H9 (cell line): ENCODE measurements at regions not wholly inside any gene's neighbourhood (a gene's known extent, or its start where the extent isn't known, plus 50 kb on each side); places are given as distances from the start of the nearest gene placed in this dataset.

Experiments used
- DNase-seq: peaks from one replicate; pipeline ENCODE4 v3.0.0-alpha.2; 2017
- H2AFZ ChIP-seq: one replicate; pipeline ENCODE4 v1.6.1; 2013; ENCODE audit warnings: mild to moderate bottlenecking, low read length, control low read depth, moderate library complexity
- H2AK5ac ChIP-seq: 2 replicates; pipeline ENCODE4 v1.6.1; 2013; ENCODE audit warnings: low read length, control low read depth, mixed read lengths; ENCODE audit not compliant: insufficient read length
- H2BK120ac ChIP-seq: one replicate; pipeline ENCODE4 v1.6.1; 2013; ENCODE audit warnings: low read depth, mild to moderate bottlenecking, low read length, control low read depth, inconsistent platforms; ENCODE audit not compliant: poor library complexity, severe bottlenecking
- H2BK12ac ChIP-seq: 2 replicates; pipeline ENCODE4 v1.6.1; 2013; ENCODE audit warnings: low read length, control low read depth, mixed read lengths, low read depth; ENCODE audit not compliant: insufficient read length
- H2BK15ac ChIP-seq: 2 replicates; pipeline ENCODE4 v1.6.1; 2013; ENCODE audit warnings: low read depth, low read length, control low read depth
- H2BK20ac ChIP-seq: one replicate; pipeline ENCODE4 v1.6.1; 2013; ENCODE audit warnings: low read depth, mild to moderate bottlenecking, low read length, control low read depth, inconsistent platforms; ENCODE audit not compliant: poor library complexity, severe bottlenecking
- H2BK5ac ChIP-seq: 2 replicates; pipeline ENCODE4 v1.6.1; 2013; ENCODE audit warnings: low read length, control low read depth, mixed read lengths; ENCODE audit not compliant: insufficient read length
- H3K14ac ChIP-seq: 2 replicates; pipeline ENCODE4 v1.6.1; 2013; ENCODE audit warnings: low read length, control low read depth; ENCODE audit not compliant: insufficient read depth
- H3K18ac ChIP-seq: 2 replicates; pipeline ENCODE4 v1.6.1; 2013; ENCODE audit warnings: low read depth, mild to moderate bottlenecking, mixed read lengths, low read length, control low read depth; ENCODE audit not compliant: insufficient read length
- H3K23ac ChIP-seq: 2 replicates; pipeline ENCODE4 v1.6.1; 2013; ENCODE audit warnings: low read length, control low read depth, mixed read lengths, low read depth; ENCODE audit not compliant: insufficient read length
- H3K23me2 ChIP-seq: 2 replicates; pipeline ENCODE4 v1.6.1; 2013; ENCODE audit warnings: low read depth, mild to moderate bottlenecking, mixed read lengths, low read length, control low read depth; ENCODE audit not compliant: insufficient read length, poor library complexity, severe bottlenecking
- H3K27ac ChIP-seq: 2 replicates; pipeline ENCODE4 v1.5.1; 2013; ENCODE audit warnings: low read length, control low read depth, mixed read lengths, low read depth; ENCODE audit not compliant: insufficient read length
- H3K27me3 ChIP-seq: 2 replicates; pipeline ENCODE4 v1.6.1; 2013; ENCODE audit warnings: low read length, control low read depth, inconsistent platforms; ENCODE audit not compliant: insufficient read depth
- H3K4ac ChIP-seq: 2 replicates; pipeline ENCODE4 v1.6.1; 2013; ENCODE audit warnings: low read depth, mild to moderate bottlenecking, control low read depth, inconsistent platforms, low read length, moderate library complexity
- H3K4me1 ChIP-seq: 2 replicates; pipeline ENCODE4 v1.6.1; 2013; ENCODE audit warnings: low read length, control low read depth, inconsistent platforms; ENCODE audit not compliant: insufficient read depth
- H3K4me2 ChIP-seq: 2 replicates; pipeline ENCODE4 v1.6.1; 2013; ENCODE audit warnings: low read length, control low read depth, mixed read lengths; ENCODE audit not compliant: insufficient read length, insufficient read depth
- H3K56ac ChIP-seq: 2 replicates; pipeline ENCODE4 v1.6.1; 2013; ENCODE audit warnings: low read depth, mild to moderate bottlenecking, mixed read lengths, low read length, control low read depth; ENCODE audit not compliant: insufficient read length
- H3K79me1 ChIP-seq: 2 replicates; pipeline ENCODE4 v1.6.1; 2013; ENCODE audit warnings: low read depth, mild to moderate bottlenecking, moderate library complexity, low read length, control low read depth, inconsistent platforms; ENCODE audit not compliant: insufficient read depth, poor library complexity, severe bottlenecking
- H3K79me2 ChIP-seq: 2 replicates; pipeline ENCODE4 v1.6.1; 2013; ENCODE audit warnings: low read length, control low read depth, inconsistent platforms; ENCODE audit not compliant: insufficient read depth
- H3K9ac ChIP-seq: 2 replicates; pipeline ENCODE4 v1.6.1; 2013; ENCODE audit warnings: low read length, control low read depth, mixed read lengths; ENCODE audit not compliant: insufficient read length; ENCODE audit errors: extremely low read depth
- H3K9me3 ChIP-seq: one replicate; pipeline ENCODE4 v1.6.1; 2013; ENCODE audit warnings: low read depth, low read length, inconsistent platforms; ENCODE audit not compliant: control insufficient read depth
- H3T11ph ChIP-seq: one replicate; pipeline ENCODE4 v1.6.1; 2013; ENCODE audit warnings: mild to moderate bottlenecking, low read length, control low read depth, inconsistent platforms
- H4K20me1 ChIP-seq: one replicate; pipeline ENCODE4 v1.6.1; 2013; ENCODE audit not compliant: control insufficient read depth, insufficient read length, insufficient read depth
- H4K5ac ChIP-seq: 2 replicates; pipeline ENCODE4 v1.6.1; 2013; ENCODE audit warnings: low read depth, mild to moderate bottlenecking, mixed read lengths, low read length, control low read depth; ENCODE audit not compliant: insufficient read length
- H4K8ac ChIP-seq: replicated peaks from 2 replicates; pipeline ENCODE4 v1.6.1; 2013; ENCODE audit warnings: low read length, control low read depth, mixed read lengths, low read depth; ENCODE audit not compliant: insufficient read length
- H4K91ac ChIP-seq: 2 replicates; pipeline ENCODE4 v1.6.1; 2013; ENCODE audit warnings: low read depth, mild to moderate bottlenecking, moderate library complexity, mixed read lengths, low read length, control low read depth; ENCODE audit not compliant: insufficient read length
- H3K27ac Mint-ChIP-seq, 3 experiments: 2 replicates in 2 of 3; 3 replicates in 1 of 3; pipeline ENCODE4 v1.8.0; 2020 to 2021; ENCODE audit warnings: mixed read lengths in 3 of 3, mild to moderate bottlenecking in 1 of 3, moderate library complexity in 1 of 3
- H3K27me3 Mint-ChIP-seq: 2 replicates; pipeline ENCODE4 v1.8.0; 2021; ENCODE audit warnings: low read depth, mild to moderate bottlenecking, moderate library complexity, mixed read lengths
- H3K36me3 Mint-ChIP-seq, 3 experiments: 2 replicates in 2 of 3; 3 replicates in 1 of 3; pipeline ENCODE4 v1.8.0; 2020 to 2021; ENCODE audit warnings: low read depth in 3 of 3, mixed read lengths in 3 of 3; ENCODE audit not compliant: insufficient read depth in 1 of 3
- H3K4me1 Mint-ChIP-seq, 2 experiments: 2 replicates each; pipeline ENCODE4 v1.8.0; 2020; ENCODE audit warnings: mixed read lengths in 2 of 2
- H3K4me3 Mint-ChIP-seq, 2 experiments: 2 replicates in 1 of 2; 3 replicates in 1 of 2; pipeline ENCODE4 v1.8.0; 2020 to 2021; ENCODE audit warnings: mild to moderate bottlenecking in 2 of 2, mixed read lengths in 2 of 2, moderate library complexity in 1 of 2
- H3K9me3 Mint-ChIP-seq, 2 experiments: 2 replicates in 1 of 2; 3 replicates in 1 of 2; pipeline ENCODE4 v1.8.0; 2020; ENCODE audit warnings: mild to moderate bottlenecking in 2 of 2, mixed read lengths in 2 of 2, moderate library complexity in 1 of 2
- CTCF ChIP-seq: fragments of 200-600 bp; sonication (generic); conservative IDR thresholded peaks from 3 replicates; pipeline ENCODE4 v1.8.0; 2021; ENCODE audit warnings: antibody characterized with exemption, mild to moderate bottlenecking
- WGBS: extraction: QIAGEN DNeasy Blood & Tissue Kit; methylation state at CpG from one replicate; pipeline ENCODE4 v1.1.7; 2013; ENCODE audit warnings: missing lambda C conversion rate, low lambda C conversion rate, mixed read lengths; ENCODE audit not compliant: insufficient read length; ENCODE audit errors: extremely low coverage; 5-methylcytosine and 5-hydroxymethylcytosine counted together

DNA sequence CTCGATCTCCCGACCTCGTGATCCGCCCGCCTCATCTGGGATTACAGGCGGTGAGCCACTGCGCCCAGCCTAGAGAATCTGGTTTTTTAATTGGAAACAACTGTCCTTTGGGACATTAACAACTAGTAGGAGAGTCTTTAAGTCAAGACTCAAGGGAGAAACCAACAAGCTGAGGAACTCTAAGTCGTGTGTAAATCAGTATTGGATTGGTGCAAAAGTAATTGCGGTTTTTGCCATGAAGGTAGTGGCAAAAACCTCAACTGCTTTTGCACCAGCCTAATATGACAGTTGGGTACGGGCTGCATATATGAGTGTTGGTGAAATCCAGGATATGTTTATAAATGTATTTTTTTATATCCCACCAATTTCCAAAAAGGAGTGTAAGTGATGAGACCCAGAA, 113.9 kb upstream of the PLXNA4 start:
- no peak overlapping the region for H3K9ac ChIP-seq
- H2AK5ac ChIP-seq, result no peak overlapping the region
- H4K5ac ChIP-seq, result no peak overlapping the region
- H2BK120ac ChIP-seq, result no peak overlapping the region
- H2BK12ac ChIP-seq, result no peak overlapping the region
- H3K27ac ChIP-seq, result no peak overlapping the region
- no peaks in the 10 kb centered on the region for H4K20me1 ChIP-seq
- H3K79me1 ChIP-seq, result no peaks in the 10 kb centered on the region
- Mint-ChIP-seq H3K27ac (no peak overlapping the region), H3K9me3 (peaks cover 7 to 17% of the 10 kb centered on the region in 2 experiments), H3K27me3 (peaks cover 5% of the 10 kb centered on the region; the same call in 1 of the 2 replicates), H3K4me1 (peaks cover 31 to 41% of the 10 kb centered on the region in 2 experiments), H3K36me3 (peaks cover 5 to 14% (median 7%) of the 10 kb centered on the region in 3 experiments; a peak in 5 of 7 replicates), H3K4me3 (no peak overlapping the region)
- no peak overlapping the region for H3K18ac ChIP-seq
- no peak overlapping the region for H2BK5ac ChIP-seq
- no peaks in the 10 kb centered on the region for H3K79me2 ChIP-seq
- H3K4ac ChIP-seq, result no peak overlapping the region
- H3K14ac ChIP-seq, result no peak overlapping the region
- H3K4me1 ChIP-seq, result 0 out of 2 replicates have a peak, but pooled peaks cover 2% of the 10 kb centered on the region
- no peaks in the 10 kb centered on the region for H3K23me2 ChIP-seq
- H3K9me3 ChIP-seq, result peaks cover 5% of the 10 kb centered on the region
- H4K8ac ChIP-seq, result no peak overlapping the region
- H2BK15ac ChIP-seq, result no peak overlapping the region
- H2AFZ ChIP-seq, result no peak overlapping the region
- H3K23ac ChIP-seq, result no peak overlapping the region
- H3T11ph ChIP-seq, result no peak overlapping the region
- H3K27me3 ChIP-seq, result no peaks in the 10 kb centered on the region
- H3K4me2 ChIP-seq, result no peak overlapping the region
- no peak for DNase-seq
- H2BK20ac ChIP-seq, result no peak overlapping the region
- no peak overlapping the region for H3K56ac ChIP-seq
- no peak for TF ChIP-seq CTCF
- no peak overlapping the region for H4K91ac ChIP-seq
- no CpG with 5 or more reads among the region's 10 CpGs for WGBS
